BJ (cell line): ENCODE measurements at regions not wholly inside any gene's neighbourhood (a gene's known extent, or its start where the extent isn't known, plus 50 kb on each side); places are given as distances from the start of the nearest gene placed in this dataset.

Experiments
- CTCF ChIA-PET: fragments of 350-600 bp; formaldehyde crosslinking; extraction: SDS; loops from one replicate; lab custom pipeline; 2021; ENCODE audit warnings: antibody characterized with exemption, inconsistent platforms; lab: Yijun Ruan, JAX
- POLR2A ChIA-PET: fragments of 300-600 bp; sonication (Branson Sonifier 250); formaldehyde crosslinking; extraction: SDS; loops from one replicate; lab custom pipeline; 2021; ENCODE audit warnings: antibody characterized with exemption; lab: Charles Lee
- DNase-seq: peaks from one replicate; pipeline ENCODE4 v3.0.0-alpha.2; 2011; ENCODE audit warnings: low read depth
- H3K27me3 ChIP-seq: 2 replicates; pipeline ENCODE4 v1.6.0; 2011; ENCODE audit warnings: low read length; ENCODE audit not compliant: control insufficient read depth, insufficient read depth
- H3K36me3 ChIP-seq: 2 replicates; pipeline ENCODE4 v1.5.1; 2011; ENCODE audit warnings: low read length; ENCODE audit not compliant: control insufficient read depth, insufficient read depth
- H3K4me3 ChIP-seq: 2 replicates; pipeline ENCODE4 v1.5.1; 2011; ENCODE audit warnings: low read depth, mild to moderate bottlenecking, control low read depth, low read length
- CTCF ChIP-seq: IDR thresholded peaks from 2 replicates; pipeline ENCODE4 v1.5.1; 2011; ENCODE audit warnings: low read depth, mild to moderate bottlenecking, control low read depth, inconsistent platforms, low read length, moderate library complexity; ENCODE audit not compliant: insufficient read depth

GRCh38 chr3:61311044-61311443, 59.8 kb upstream of the FHIT start:
- no peak for TF ChIP-seq CTCF
- no peak for DNase-seq
- Histone ChIP-seq H3K36me3 (no peaks in the 10 kb centered on the region), H3K4me3 (no peak overlapping the region), H3K27me3 (no peaks in the 10 kb centered on the region)
- CTCF ChIA-PET: interaction anchor here (1.1 kb wide), 1 partner anchor 9 kb away, joined by 3 read pairs; no protein-coding TSS in a partner anchor
- POLR2A ChIA-PET: no interaction called here

- Histone ChIP-seq H3K4me3 (no peak overlapping the region), H3K36me3 (no peaks in the 10 kb centered on the region), H3K27me3 (no peaks in the 10 kb centered on the region)
- POLR2A ChIA-PET: no interaction called here
- no peak for TF ChIP-seq CTCF
- CTCF ChIA-PET: no interaction called here
- no peak for DNase-seq
These were observed 64.6 kb upstream of the FHIT start for GRCh38 chr3:61315871-61316270.

GRCh38 chr3:61323094-61323493, 71.8 kb upstream of the FHIT start:
- Histone ChIP-seq H3K36me3 (no peaks in the 10 kb centered on the region), H3K4me3 (no peak overlapping the region), H3K27me3 (no peaks in the 10 kb centered on the region)
- no peak for DNase-seq
- ChIA-PET POLR2A (no interaction called here), CTCF (no interaction called here)
- no peak for TF ChIP-seq CTCF

- POLR2A ChIA-PET: no interaction called here
- no peak for TF ChIP-seq CTCF
These were observed 80.8 kb upstream of the FHIT start for GRCh38 chr3:61331929-61332552.

GRCh38 chr3:61333192-61333961, 82.1 kb upstream of the FHIT start:
- Histone ChIP-seq H3K4me3 (no peak overlapping the region), H3K36me3 (no peaks in the 10 kb centered on the region), H3K27me3 (no peaks in the 10 kb centered on the region)
- POLR2A ChIA-PET: no interaction called here
- no peak for TF ChIP-seq CTCF
- DNase-seq: no peak
- CTCF ChIA-PET: interaction anchor here (0.5 kb wide), 1 partner anchor 102 kb away, joined by 3 read pairs; no protein-coding TSS in a partner anchor

More at GRCh38 chr3:61331929-61332552, 80.8 kb upstream of the FHIT start:
- DNase-seq: no peak
- no peaks in the 10 kb centered on the region for H3K27me3 ChIP-seq
- CTCF ChIA-PET: no interaction called here
- no peaks in the 10 kb centered on the region for H3K36me3 ChIP-seq
- H3K4me3 ChIP-seq: no peak overlapping the region
